Progenitor cell of endocrine pancreas (in vitro differentiated cells): ENCODE measurements at regions not wholly inside any gene's neighbourhood (a gene's known extent, or its start where the extent isn't known, plus 50 kb on each side); places are given as distances from the start of the nearest gene placed in this dataset.

Experiments
- DNase-seq: peaks from one replicate; pipeline ENCODE4 v3.0.0; 2021; ENCODE audit warnings: low spot score; ENCODE audit not compliant: unreplicated experiment
- H3K27ac Mint-ChIP-seq: 2 replicates; pipeline ENCODE4 v1.8.0; 2021; ENCODE audit warnings: mild to moderate bottlenecking, moderate library complexity, mixed read lengths
- H3K27me3 Mint-ChIP-seq: 2 replicates; pipeline ENCODE4 v1.8.0; 2021; ENCODE audit warnings: mixed read lengths
- H3K36me3 Mint-ChIP-seq: 2 replicates; pipeline ENCODE4 v1.8.0; 2022; ENCODE audit warnings: mixed read lengths; ENCODE audit not compliant: insufficient read depth
- H3K4me1 Mint-ChIP-seq: 2 replicates; pipeline ENCODE4 v1.8.0; 2021; ENCODE audit warnings: low read depth, mixed read lengths
- H3K4me3 Mint-ChIP-seq: 2 replicates; pipeline ENCODE4 v1.8.0; 2021; ENCODE audit warnings: low read depth, mild to moderate bottlenecking, moderate library complexity, mixed read lengths
- H3K9me3 Mint-ChIP-seq: 2 replicates; pipeline ENCODE4 v1.8.0; 2021; ENCODE audit warnings: low read depth, mixed read lengths
- CTCF ChIP-seq: fragments of 200-600 bp; sonication (generic); IDR thresholded peaks from one replicate; pipeline ENCODE4 v1.5.0; 2021; ENCODE audit warnings: antibody characterized with exemption, mild to moderate bottlenecking; ENCODE audit not compliant: unreplicated experiment

- TF ChIP-seq CTCF = no peak
- Mint-ChIP-seq H3K4me3 (no peak overlapping the region), H3K36me3 (peaks cover 4% of the 10 kb centered on the region), H3K27ac (peak overlapping the region; percentile 75), H3K27me3 (peaks cover 4% of the 10 kb centered on the region), H3K9me3 (peaks cover 9% of the 10 kb centered on the region), H3K4me1 (peaks cover 34% of the 10 kb centered on the region)
- DNase-seq = no peak
Measured at GRCh38 chr2:43057742-43058725, 168.4 kb downstream of the ZFP36L2 start.

- H3K9me3 Mint-ChIP-seq = peaks cover 9% of the 10 kb centered on the region
- DNase-seq = no peak
- H3K4me1 Mint-ChIP-seq = peaks cover 34% of the 10 kb centered on the region
- no peak overlapping the region for H3K4me3 Mint-ChIP-seq
- TF ChIP-seq CTCF = no peak
- H3K27ac Mint-ChIP-seq = peak overlapping the region; percentile 43
- H3K36me3 Mint-ChIP-seq = peaks cover 4% of the 10 kb centered on the region
- peaks cover 4% of the 10 kb centered on the region for H3K27me3 Mint-ChIP-seq
Measured at GRCh38 chr2:43057026-43057741, 169.2 kb downstream of the ZFP36L2 start.

- Mint-ChIP-seq H3K36me3 (no peaks in the 10 kb centered on the region), H3K4me1 (peaks cover 34% of the 10 kb centered on the region), H3K4me3 (no peak overlapping the region), H3K27me3 (peaks cover 4% of the 10 kb centered on the region), H3K9me3 (no peaks in the 10 kb centered on the region), H3K27ac (no peak overlapping the region)
- DNase-seq = no peak
- TF ChIP-seq CTCF = no peak
Measured at GRCh38 chr2:43055985-43056384, 170.4 kb downstream of the ZFP36L2 start.

- peaks cover 34% of the 10 kb centered on the region for H3K4me1 Mint-ChIP-seq
- H3K36me3 Mint-ChIP-seq = no peaks in the 10 kb centered on the region
- no peak overlapping the region for H3K4me3 Mint-ChIP-seq
- peaks cover 4% of the 10 kb centered on the region for H3K27me3 Mint-ChIP-seq
- H3K9me3 Mint-ChIP-seq = no peaks in the 10 kb centered on the region
- H3K27ac Mint-ChIP-seq = no peak overlapping the region
- TF ChIP-seq CTCF = no peak
- no peak for DNase-seq
Measured at GRCh38 chr2:43055086-43055912, 171.1 kb downstream of the ZFP36L2 start.

- Mint-ChIP-seq H3K27me3 (peaks cover 9% of the 10 kb centered on the region), H3K4me1 (peaks cover 36% of the 10 kb centered on the region), H3K9me3 (no peaks in the 10 kb centered on the region), H3K27ac (peak overlapping the region; percentile 71), H3K36me3 (no peaks in the 10 kb centered on the region), H3K4me3 (no peak overlapping the region)
- no peak for TF ChIP-seq CTCF
- no peak for DNase-seq
Measured at GRCh38 chr2:43054367-43054766, 172.0 kb downstream of the ZFP36L2 start.
